Muscle of back (tissue), 3 donors: ENCODE measurements at regions not wholly inside any gene's neighbourhood (a gene's known extent, or its start where the extent isn't known, plus 50 kb on each side); places are given as distances from the start of the nearest gene placed in this dataset.

Source experiments
- DNase-seq, 3 donors: peaks; one replicate each; pipeline versions ENCODE4 v3.0.0 to v3.0.0-alpha.2; 2013

GRCh38 chr2:160672211-160672610, 178.6 kb upstream of the RBMS1 start:
- no peak for DNase-seq

- DNase-seq = no peak
Observed at GRCh38 chr2:160674146-160674750, 180.6 kb upstream of the RBMS1 start.

- peak in 1 of 3 donors; percentile 65 for DNase-seq
Observed at GRCh38 chr2:160679686-160680085, 186.1 kb upstream of the RBMS1 start.

- no peak for DNase-seq
Observed at GRCh38 chr2:160680294-160680693, 186.7 kb upstream of the RBMS1 start.

- DNase-seq = no peak
Observed at GRCh38 chr2:160680974-160681373, 187.4 kb upstream of the RBMS1 start.

- DNase-seq = no peak
Observed at GRCh38 chr2:160683206-160683605, 189.6 kb upstream of the RBMS1 start.

- no peak for DNase-seq
Observed at GRCh38 chr2:160687629-160688028, 194.0 kb upstream of the RBMS1 start.

GRCh38 chr2:160689441-160689840, 195.8 kb upstream of the RBMS1 start:
- no peak for DNase-seq

- DNase-seq = no peak
Observed at GRCh38 chr2:160694221-160694620, 200.6 kb upstream of the RBMS1 start.

- no peak for DNase-seq
Observed at GRCh38 chr2:160694631-160695030, 201.0 kb upstream of the RBMS1 start.

GRCh38 chr2:160695402-160696086, 201.9 kb upstream of the RBMS1 start:
- DNase-seq = peak in 1 of 3 donors; percentile 12

GRCh38 chr2:160696087-160696452, 202.5 kb upstream of the RBMS1 start:
- DNase-seq = peak in 1 of 3 donors; percentile 37

GRCh38 chr2:160697817-160698216, 204.2 kb upstream of the RBMS1 start:
- DNase-seq = no peak

- DNase-seq = peak in 2 of 3 donors; percentile 33 to 43
Observed at GRCh38 chr2:160700021-160700814, 206.6 kb upstream of the RBMS1 start.

GRCh38 chr2:160701822-160702221, 208.2 kb upstream of the RBMS1 start:
- no peak for DNase-seq

GRCh38 chr2:160702754-160703153, 209.1 kb upstream of the RBMS1 start:
- DNase-seq = no peak

- peak in 2 of 3 donors; percentile 14 to 33 for DNase-seq
Observed at GRCh38 chr2:160703648-160704585, 210.3 kb upstream of the RBMS1 start.

- peak in 1 of 3 donors; percentile 20 for DNase-seq
Observed at GRCh38 chr2:160715428-160715827, 221.8 kb upstream of the RBMS1 start.

- DNase-seq = peak in 1 of 3 donors; percentile 41
Observed at GRCh38 chr2:160719116-160719515, 225.5 kb upstream of the RBMS1 start.

GRCh38 chr2:160720098-160720497, 226.5 kb upstream of the RBMS1 start:
- no peak for DNase-seq
